IMR-90 (cell line): ENCODE measurements at regions not wholly inside any gene's neighbourhood (a gene's known extent, or its start where the extent isn't known, plus 50 kb on each side); places are given as distances from the start of the nearest gene placed in this dataset.

Experiments
- ATAC-seq: fragments of 200-7000 bp; cut with Tn5 transposase; 2 replicates; pipeline ENCODE4 v1.9.1; 2020; ENCODE audit warnings: low read depth, mild to moderate bottlenecking, moderate library complexity
- BruUV-seq: library from RNA; stranded (reverse); fragments of 400-500 nt; replicated peaks from 2 replicates; lab custom pipeline; 2021; lab: Mats Ljungman, UMichigan
- CTCF ChIA-PET: fragments of 300-600 bp; formaldehyde crosslinking; extraction: SDS; loops from one replicate; lab custom pipeline; 2021; ENCODE audit warnings: antibody characterized with exemption; lab: Yijun Ruan, JAX
- POLR2A ChIA-PET: fragments of 300-600 bp; sonication (Branson Sonifier 250); formaldehyde crosslinking; loops from one replicate; lab custom pipeline; 2022; ENCODE audit warnings: antibody characterized with exemption; ENCODE audit not compliant: unreplicated experiment; lab: Charles Lee
- DNase-seq: peaks from one replicate; pipeline ENCODE4 v3.0.0; 2013
- H2AFZ ChIP-seq: replicated peaks from 2 replicates; pipeline ENCODE3; 2013; ENCODE audit warnings: low read length, mild to moderate bottlenecking; ENCODE audit not compliant: poor library complexity
- H2AK5ac ChIP-seq: 2 replicates; pipeline ENCODE4 v1.6.1; 2013; ENCODE audit warnings: low read depth, low read length, inconsistent platforms
- H2AK9ac ChIP-seq: replicated peaks from 2 replicates; pipeline ENCODE3; 2013; ENCODE audit warnings: mild to moderate bottlenecking, low read depth, low read length, moderate library complexity; ENCODE audit not compliant: poor library complexity
- H2BK120ac ChIP-seq: 2 replicates; pipeline ENCODE4 v1.6.1; 2013; ENCODE audit warnings: low read depth, low read length, inconsistent platforms
- H2BK15ac ChIP-seq: 3 replicates; pipeline ENCODE4 v1.6.1; 2013; ENCODE audit warnings: low read depth, low read length, inconsistent platforms
- H2BK20ac ChIP-seq: 2 replicates; pipeline ENCODE4 v1.6.1; 2013; ENCODE audit warnings: low read depth, mild to moderate bottlenecking, inconsistent platforms, low read length, moderate library complexity
- H2BK5ac ChIP-seq: 2 replicates; pipeline ENCODE4 v1.6.1; 2013; ENCODE audit warnings: mild to moderate bottlenecking, low read depth, low read length, inconsistent platforms; ENCODE audit not compliant: poor library complexity, severe bottlenecking
- H3K14ac ChIP-seq: replicated peaks from 2 replicates; pipeline ENCODE4 v1.6.1; 2013; ENCODE audit warnings: low read depth, low read length, inconsistent platforms
- H3K18ac ChIP-seq: 2 replicates; pipeline ENCODE4 v1.6.1; 2013; ENCODE audit warnings: low read depth, low read length, control low read depth
- H3K23ac ChIP-seq: 2 replicates; pipeline ENCODE4 v1.6.1; 2013; ENCODE audit warnings: low read depth, low read length, inconsistent platforms
- H3K27ac ChIP-seq: 2 replicates; pipeline ENCODE4 v1.5.1; 2013; ENCODE audit warnings: mild to moderate bottlenecking, control low read depth, low read length; ENCODE audit not compliant: insufficient read depth
- H3K27me3 ChIP-seq: 2 replicates; pipeline ENCODE4 v1.6.1; 2013; ENCODE audit warnings: low read length; ENCODE audit not compliant: control insufficient read depth, insufficient read depth
- H3K36me3 ChIP-seq: 2 replicates; pipeline ENCODE4 v1.6.1; 2013; ENCODE audit warnings: low read length, mixed read lengths; ENCODE audit not compliant: control insufficient read depth, insufficient read depth
- H3K4ac ChIP-seq: 2 replicates; pipeline ENCODE4 v1.6.1; 2013; ENCODE audit warnings: low read depth, low read length, inconsistent platforms
- H3K4me1 ChIP-seq: 2 replicates; pipeline ENCODE4 v1.6.1; 2013; ENCODE audit warnings: low read length, mixed read lengths; ENCODE audit not compliant: control insufficient read depth, insufficient read depth
- H3K4me2 ChIP-seq: 2 replicates; pipeline ENCODE4 v1.6.1; 2013; ENCODE audit warnings: low read depth, mild to moderate bottlenecking, control low read depth, low read length, moderate library complexity
- H3K4me3 ChIP-seq: 2 replicates; pipeline ENCODE4 v1.5.1; 2013; ENCODE audit warnings: low read depth, mild to moderate bottlenecking, control low read depth, low read length, moderate library complexity; ENCODE audit not compliant: insufficient read depth
- H3K56ac ChIP-seq: 2 replicates; pipeline ENCODE4 v1.6.1; 2013; ENCODE audit warnings: low read length, inconsistent platforms; ENCODE audit not compliant: insufficient read depth; ENCODE audit errors: extremely low read depth
- H3K79me1 ChIP-seq, 2 experiments: 2 replicates each; pipeline ENCODE4 v1.6.1; 2013; ENCODE audit warnings: low read length in 2 of 2, inconsistent platforms in 1 of 2, low read depth in 1 of 2
- H3K9ac ChIP-seq: 2 replicates; pipeline ENCODE4 v1.6.1; 2013; ENCODE audit warnings: low read depth, low read length, control low read depth
- H3K9me1 ChIP-seq: 2 replicates; pipeline ENCODE4 v1.6.1; 2013; ENCODE audit warnings: low read length, inconsistent platforms; ENCODE audit not compliant: insufficient read depth
- H3K9me3 ChIP-seq: 2 replicates; pipeline ENCODE4 v1.6.1; 2013; ENCODE audit warnings: low read length; ENCODE audit not compliant: control insufficient read depth, insufficient read depth
- H4K20me1 ChIP-seq: 2 replicates; pipeline ENCODE4 v1.6.1; 2013; ENCODE audit warnings: low read length, inconsistent platforms; ENCODE audit not compliant: insufficient read depth
- H4K5ac ChIP-seq: 2 replicates; pipeline ENCODE4 v1.6.1; 2013; ENCODE audit warnings: mild to moderate bottlenecking, low read depth, low read length, control low read depth
- H4K8ac ChIP-seq, 2 experiments: 2 replicates each; pipeline ENCODE4 v1.6.1; 2013; ENCODE audit warnings: low read depth in 2 of 2, low read length in 2 of 2, control low read depth in 1 of 2, inconsistent platforms in 1 of 2
- H4K91ac ChIP-seq: 2 replicates; pipeline ENCODE4 v1.6.1; 2013; ENCODE audit warnings: low read depth, low read length, inconsistent platforms; ENCODE audit not compliant: insufficient read depth
- BHLHE40 ChIP-seq: fragments of 150-350 bp; IDR thresholded peaks from 2 replicates; pipeline ENCODE4 v1.6.1; 2016; ENCODE audit warnings: mild to moderate bottlenecking, low read depth, low read length
- CEBPB ChIP-seq: IDR thresholded peaks from 2 replicates; pipeline ENCODE4 v1.6.1; 2012; ENCODE audit warnings: low read depth, low read length, improper control_type of control experiment
- CHD1 ChIP-seq: IDR thresholded peaks from 2 replicates; pipeline ENCODE4 v1.6.1; 2012; ENCODE audit warnings: low read depth, low read length, improper control_type of control experiment
- FOS ChIP-seq: fragments of 150-350 bp; IDR thresholded peaks from 2 replicates; pipeline ENCODE4 v1.6.1; 2016; ENCODE audit warnings: low read depth, low read length
- MAFK ChIP-seq: IDR thresholded peaks from 2 replicates; pipeline ENCODE4 v1.6.1; 2012; ENCODE audit warnings: low read depth, low read length, improper control_type of control experiment
- MAZ ChIP-seq: IDR thresholded peaks from 2 replicates; pipeline ENCODE4 v1.6.1; 2012; ENCODE audit warnings: low read depth, mild to moderate bottlenecking, low read length, improper control_type of control experiment, moderate library complexity, borderline replicate concordance
- MXI1 ChIP-seq: IDR thresholded peaks from 2 replicates; pipeline ENCODE4 v1.6.1; 2012; ENCODE audit warnings: low read depth, mild to moderate bottlenecking, low read length, moderate library complexity, borderline replicate concordance
- NFE2L2 ChIP-seq: fragments of 150-350 bp; IDR thresholded peaks from 2 replicates; pipeline ENCODE4 v1.6.1; 2016; ENCODE audit warnings: low read depth, mild to moderate bottlenecking, low read length
- POLR2A ChIP-seq: IDR thresholded peaks from 2 replicates; pipeline ENCODE4 v1.6.1; 2012; ENCODE audit warnings: mild to moderate bottlenecking, low read depth, low read length
- RAD21 ChIP-seq: IDR thresholded peaks from 2 replicates; pipeline ENCODE4 v1.6.1; 2012; ENCODE audit warnings: low read length, improper control_type of control experiment
- RCOR1 ChIP-seq: IDR thresholded peaks from 2 replicates; pipeline ENCODE4 v1.6.1; 2012; ENCODE audit warnings: mild to moderate bottlenecking, low read length, improper control_type of control experiment; ENCODE audit not compliant: insufficient replicate concordance
- RFX5 ChIP-seq: IDR thresholded peaks from 2 replicates; pipeline ENCODE4 v1.8.0; 2012; ENCODE audit warnings: low read depth, mild to moderate bottlenecking, low read length, moderate library complexity
- SMC3 ChIP-seq: fragments of 150-350 bp; IDR thresholded peaks from 2 replicates; pipeline ENCODE4 v1.6.1; 2016; ENCODE audit warnings: low read depth, mild to moderate bottlenecking, antibody characterized with exemption, low read length, moderate library complexity
- WGBS, 2 experiments: methylation state at CpG; one replicate each; pipeline versions ENCODE4 v1.1.5 to v1.1.7; 2013; ENCODE audit warnings: missing lambda C conversion rate in 2 of 2; ENCODE audit not compliant: insufficient read length in 1 of 2; ENCODE audit errors: extremely low coverage in 2 of 2; 5-methylcytosine and 5-hydroxymethylcytosine counted together
- dilution Hi-C: fragments of 300-500 bp; cut with HindIII; formaldehyde crosslinking; loops from one replicate; pipeline ENCODE4 v1.14.3; 2018; ENCODE audit warnings: low sequenced_read_pairs; ENCODE audit not compliant: unreplicated experiment
- in situ Hi-C: fragments of 300-500 bp; cut with MboI; formaldehyde crosslinking; loops from 3 replicates; pipeline ENCODE4 v1.14.3; 2019; ENCODE audit warnings: low sequenced_read_pairs, inconsistent platforms, mixed read lengths
- intact Hi-C: fragments of 100-400 bp; cut with micrococcal nuclease; formaldehyde crosslinking; loops from 2 replicates; pipeline ENCODE4 v1.10.0; 2022
- TF ChIP-seq, protein P1 (sequence below): fragments of 150-350 bp; IDR thresholded peaks from 2 replicates; pipeline ENCODE4 v1.6.1; 2016; ENCODE audit warnings: low read depth, mild to moderate bottlenecking, low read length, moderate library complexity, borderline replicate concordance
- TF ChIP-seq, protein P2 (sequence below): fragments of 150-350 bp; IDR thresholded peaks from 2 replicates; pipeline ENCODE4 v1.6.1; 2017; ENCODE audit warnings: mild to moderate bottlenecking, antibody characterized with exemption, low read length, low read depth
- TF ChIP-seq, protein P3 (sequence below): conservative IDR thresholded peaks from 2 replicates; pipeline ENCODE4 v1.5.1; 2012; ENCODE audit warnings: mild to moderate bottlenecking, low read depth, low read length, improper control_type of control experiment

DNA sequence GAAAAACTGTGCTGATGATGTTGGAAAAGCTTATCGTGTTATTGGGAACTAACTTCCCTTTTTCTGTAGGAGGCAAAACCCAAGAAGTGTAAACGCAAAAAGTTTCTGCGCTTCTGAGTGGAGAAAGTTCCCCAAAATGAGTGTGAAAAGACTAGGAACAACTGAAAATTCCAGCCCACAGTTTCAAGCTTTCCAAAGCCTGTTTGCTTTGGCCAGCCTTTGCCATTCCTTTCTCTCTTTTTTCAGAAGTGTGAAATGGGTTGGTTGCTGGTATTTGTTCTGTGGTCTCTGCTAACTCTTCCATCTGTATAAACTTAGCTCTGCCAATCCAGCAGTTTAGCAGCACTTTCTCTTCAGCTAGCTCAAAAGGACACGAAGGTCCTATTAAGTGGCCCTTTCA is 491.3 kb downstream of the MAFB start:
- Histone ChIP-seq H2AK5ac (no peak overlapping the region), H2AFZ (no peak overlapping the region), H3K4me2 (no peak overlapping the region), H3K9me3 (no peaks in the 10 kb centered on the region), H2BK20ac (no peak overlapping the region), H3K27me3 (no peaks in the 10 kb centered on the region), H4K5ac (no peak overlapping the region), H4K20me1 (no peaks in the 10 kb centered on the region), H4K8ac (no peak overlapping the region), H3K27ac (no peak overlapping the region), H3K4me1 (no peaks in the 10 kb centered on the region), H3K4me3 (no peak overlapping the region), H3K9me1 (no peaks in the 10 kb centered on the region), H2BK15ac (no peak overlapping the region), H3K4ac (no peak overlapping the region), H3K18ac (no peak overlapping the region), H2AK9ac (no peak overlapping the region), H3K36me3 (no peaks in the 10 kb centered on the region), H2BK120ac (no peak overlapping the region), H3K79me1 (no peaks in the 10 kb centered on the region), H3K14ac (no peak overlapping the region), H4K91ac (no peak overlapping the region), H2BK5ac (no peak overlapping the region), H3K56ac (no peak overlapping the region), H3K23ac (no peak overlapping the region), H3K9ac (no peak overlapping the region)
- intact Hi-C loops (no loop called here), in situ Hi-C loops (no loop called here), dilution Hi-C loops (no loop called here)
- no peak for DNase-seq
- no peak for ATAC-seq
- ChIA-PET POLR2A (no interaction called here), CTCF (no interaction called here)
- no CpG with 5 or more reads among the region's 4 CpGs for WGBS, 2 experiments
- TF ChIP-seq, protein P1, sequence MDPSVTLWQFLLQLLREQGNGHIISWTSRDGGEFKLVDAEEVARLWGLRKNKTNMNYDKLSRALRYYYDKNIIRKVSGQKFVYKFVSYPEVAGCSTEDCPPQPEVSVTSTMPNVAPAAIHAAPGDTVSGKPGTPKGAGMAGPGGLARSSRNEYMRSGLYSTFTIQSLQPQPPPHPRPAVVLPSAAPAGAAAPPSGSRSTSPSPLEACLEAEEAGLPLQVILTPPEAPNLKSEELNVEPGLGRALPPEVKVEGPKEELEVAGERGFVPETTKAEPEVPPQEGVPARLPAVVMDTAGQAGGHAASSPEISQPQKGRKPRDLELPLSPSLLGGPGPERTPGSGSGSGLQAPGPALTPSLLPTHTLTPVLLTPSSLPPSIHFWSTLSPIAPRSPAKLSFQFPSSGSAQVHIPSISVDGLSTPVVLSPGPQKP, result no peak
- no peak for TF ChIP-seq CEBPB
- TF ChIP-seq, protein P2, sequence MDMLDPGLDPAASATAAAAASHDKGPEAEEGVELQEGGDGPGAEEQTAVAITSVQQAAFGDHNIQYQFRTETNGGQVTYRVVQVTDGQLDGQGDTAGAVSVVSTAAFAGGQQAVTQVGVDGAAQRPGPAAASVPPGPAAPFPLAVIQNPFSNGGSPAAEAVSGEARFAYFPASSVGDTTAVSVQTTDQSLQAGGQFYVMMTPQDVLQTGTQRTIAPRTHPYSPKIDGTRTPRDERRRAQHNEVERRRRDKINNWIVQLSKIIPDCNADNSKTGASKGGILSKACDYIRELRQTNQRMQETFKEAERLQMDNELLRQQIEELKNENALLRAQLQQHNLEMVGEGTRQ, result no peak
- no peak for TF ChIP-seq RFX5
- no peak for TF ChIP-seq POLR2A
- TF ChIP-seq FOS, result no peak
- TF ChIP-seq NFE2L2, result no peak
- no peak for TF ChIP-seq BHLHE40
- TF ChIP-seq CHD1, result no peak
- no peak for TF ChIP-seq MAZ
- no peak for TF ChIP-seq MXI1
- TF ChIP-seq, protein P3, sequence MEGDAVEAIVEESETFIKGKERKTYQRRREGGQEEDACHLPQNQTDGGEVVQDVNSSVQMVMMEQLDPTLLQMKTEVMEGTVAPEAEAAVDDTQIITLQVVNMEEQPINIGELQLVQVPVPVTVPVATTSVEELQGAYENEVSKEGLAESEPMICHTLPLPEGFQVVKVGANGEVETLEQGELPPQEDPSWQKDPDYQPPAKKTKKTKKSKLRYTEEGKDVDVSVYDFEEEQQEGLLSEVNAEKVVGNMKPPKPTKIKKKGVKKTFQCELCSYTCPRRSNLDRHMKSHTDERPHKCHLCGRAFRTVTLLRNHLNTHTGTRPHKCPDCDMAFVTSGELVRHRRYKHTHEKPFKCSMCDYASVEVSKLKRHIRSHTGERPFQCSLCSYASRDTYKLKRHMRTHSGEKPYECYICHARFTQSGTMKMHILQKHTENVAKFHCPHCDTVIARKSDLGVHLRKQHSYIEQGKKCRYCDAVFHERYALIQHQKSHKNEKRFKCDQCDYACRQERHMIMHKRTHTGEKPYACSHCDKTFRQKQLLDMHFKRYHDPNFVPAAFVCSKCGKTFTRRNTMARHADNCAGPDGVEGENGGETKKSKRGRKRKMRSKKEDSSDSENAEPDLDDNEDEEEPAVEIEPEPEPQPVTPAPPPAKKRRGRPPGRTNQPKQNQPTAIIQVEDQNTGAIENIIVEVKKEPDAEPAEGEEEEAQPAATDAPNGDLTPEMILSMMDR, result no peak
- TF ChIP-seq RCOR1, result no peak
- TF ChIP-seq RAD21, result no peak
- no peak for TF ChIP-seq MAFK
- no peak for TF ChIP-seq SMC3
- BruUV-seq, result no TSS peak
